ENCODE measurements at regions not wholly inside any gene's neighbourhood (a gene's known extent, or its start where the extent isn't known, plus 50 kb on each side); places are given as distances from the start of the nearest gene placed in this dataset.

- Histone ChIP-seq H3K9me2 (ENCODE audit: insufficient read depth, low read length) (no peaks in the 10 kb centered on the region), H3K36me3 (ENCODE audit: insufficient read depth, low read length) (no peaks in the 10 kb centered on the region), H3K4me1 (ENCODE audit: insufficient read depth, low read length, poor library complexity, severe bottlenecking) (no peaks in the 10 kb centered on the region), H4K20me1 (ENCODE audit: insufficient read depth, low read length) (no peaks in the 10 kb centered on the region), H3K27ac (ENCODE audit: low read depth, low read length, poor library complexity, severe bottlenecking) (no peak overlapping the region), H3K4me2 (ENCODE audit: low read length) (no peak overlapping the region), H3K4me3 (ENCODE audit: low read depth, low read length, poor library complexity, severe bottlenecking) (no peak overlapping the region), H3K9me3 (ENCODE audit: low read length) (no peaks in the 10 kb centered on the region), H2AFZ (ENCODE audit: low read length) (no peak overlapping the region), H3K79me2 (ENCODE audit: insufficient read depth, low read depth, low read length) (no peaks in the 10 kb centered on the region)
- ChIA-PET CTCF (ENCODE audit: unreplicated experiment) (no interaction called here), POLR2A (no interaction called here)
- TF ChIP-seq CTCF (conservative IDR thresholded peaks at IDR 0.05; ENCODE audit: low read length) (no peak), EZH2phosphoT487 (IDR thresholded peaks at IDR 0.05; ENCODE audit: borderline replicate concordance, low read depth, low read length) (no peak)
- no peak for DNase-seq (ENCODE audit: low spot score)
- BruUV-seq (replicated peaks), result no TSS peak
- intact Hi-C loops (cut with micrococcal nuclease; ENCODE audit: unreplicated experiment), result no loop called here
These were observed 373.6 kb upstream of the FLRT2 start for GRCh38 chr14:85156319-85156718.

DNA sequence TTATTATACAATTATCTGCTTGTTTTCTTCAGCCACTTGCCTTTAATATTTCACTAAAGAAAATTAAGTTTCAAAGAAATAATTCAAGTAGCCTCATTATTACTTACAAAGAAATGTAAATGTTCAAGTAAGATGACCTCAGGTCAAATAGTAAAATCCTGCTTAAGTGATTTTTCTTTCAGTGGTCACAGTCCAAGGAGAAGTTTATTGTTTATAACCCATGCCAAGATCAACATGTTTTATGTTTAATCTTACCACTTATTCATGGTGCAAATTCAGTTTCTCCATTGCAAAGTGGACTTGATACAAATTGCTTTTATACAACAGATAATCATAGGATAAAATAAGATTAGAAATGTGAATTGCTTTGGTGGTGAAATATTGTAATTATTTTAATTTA, 370.2 kb upstream of the FLRT2 start:
- H3K4me1 ChIP-seq (ENCODE audit: insufficient read depth, low read length, poor library complexity, severe bottlenecking), result no peaks in the 10 kb centered on the region
- no TSS peak for BruUV-seq (replicated peaks)
- no peak overlapping the region for H2AFZ ChIP-seq (ENCODE audit: low read length)
- no peaks in the 10 kb centered on the region for H4K20me1 ChIP-seq (ENCODE audit: insufficient read depth, low read length)
- CTCF ChIA-PET (ENCODE audit: unreplicated experiment), result no interaction called here
- H3K36me3 ChIP-seq (ENCODE audit: insufficient read depth, low read length), result no peaks in the 10 kb centered on the region
- H3K9me2 ChIP-seq (ENCODE audit: insufficient read depth, low read length), result no peaks in the 10 kb centered on the region
- POLR2A ChIA-PET, result no interaction called here
- no peak overlapping the region for H3K4me3 ChIP-seq (ENCODE audit: low read depth, low read length, poor library complexity, severe bottlenecking)
- intact Hi-C loops (cut with micrococcal nuclease; ENCODE audit: unreplicated experiment), result no loop called here
- no peak for DNase-seq (ENCODE audit: low spot score)
- H3K4me2 ChIP-seq (ENCODE audit: low read length), result no peak overlapping the region
- no peaks in the 10 kb centered on the region for H3K79me2 ChIP-seq (ENCODE audit: insufficient read depth, low read depth, low read length)
- no peak overlapping the region for H3K27ac ChIP-seq (ENCODE audit: low read depth, low read length, poor library complexity, severe bottlenecking)
- no peaks in the 10 kb centered on the region for H3K9me3 ChIP-seq (ENCODE audit: low read length)
- TF ChIP-seq EZH2phosphoT487 (IDR thresholded peaks at IDR 0.05; ENCODE audit: borderline replicate concordance, low read depth, low read length) (no peak), CTCF (conservative IDR thresholded peaks at IDR 0.05; ENCODE audit: low read length) (no peak)

DNA sequence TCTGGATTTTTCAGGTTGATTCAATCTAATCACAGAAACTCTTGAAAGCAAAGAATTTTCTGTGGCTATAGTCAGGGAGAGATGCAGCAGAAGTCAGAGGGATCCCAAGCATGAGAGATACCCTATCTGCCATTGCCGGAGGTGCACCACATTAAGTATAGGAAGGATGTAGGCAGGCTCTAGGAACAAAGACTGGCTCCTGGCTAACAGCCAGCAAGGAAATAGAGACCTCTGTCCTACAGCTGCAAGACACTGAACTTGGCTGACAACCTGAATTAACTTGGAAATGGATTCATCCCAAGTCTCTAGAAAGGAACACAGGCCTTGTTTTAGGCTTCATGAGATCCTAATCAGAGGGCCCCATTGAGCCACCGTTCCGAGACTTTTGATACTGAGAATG, 364.9 kb upstream of the FLRT2 start:
- Histone ChIP-seq H3K4me3 (ENCODE audit: low read depth, low read length, poor library complexity, severe bottlenecking) (no peak overlapping the region), H3K4me2 (ENCODE audit: low read length) (no peak overlapping the region), H3K4me1 (ENCODE audit: insufficient read depth, low read length, poor library complexity, severe bottlenecking) (no peaks in the 10 kb centered on the region), H3K36me3 (ENCODE audit: insufficient read depth, low read length) (no peaks in the 10 kb centered on the region), H3K79me2 (ENCODE audit: insufficient read depth, low read depth, low read length) (no peaks in the 10 kb centered on the region), H3K9me2 (ENCODE audit: insufficient read depth, low read length) (no peaks in the 10 kb centered on the region), H3K9me3 (ENCODE audit: low read length) (no peaks in the 10 kb centered on the region), H3K27ac (ENCODE audit: low read depth, low read length, poor library complexity, severe bottlenecking) (no peak overlapping the region), H2AFZ (ENCODE audit: low read length) (no peak overlapping the region), H4K20me1 (ENCODE audit: insufficient read depth, low read length) (no peaks in the 10 kb centered on the region)
- TF ChIP-seq CTCF (conservative IDR thresholded peaks at IDR 0.05; ENCODE audit: low read length) (no peak), EZH2phosphoT487 (IDR thresholded peaks at IDR 0.05; ENCODE audit: borderline replicate concordance, low read depth, low read length) (no peak)
- BruUV-seq (replicated peaks), result no TSS peak
- no peak for DNase-seq (ENCODE audit: low spot score)
- intact Hi-C loops (cut with micrococcal nuclease; ENCODE audit: unreplicated experiment), result no loop called here
- CTCF ChIA-PET (ENCODE audit: unreplicated experiment), result no interaction called here
- POLR2A ChIA-PET, result interaction anchor here (0.6 kb wide), 1 partner anchor 656 kb away, joined by 5 read pairs; no protein-coding TSS in a partner anchor

Data from OCI-LY7 (cell line).